WERI-Rb-1 (cell line): ENCODE measurements at regions not wholly inside any gene's neighbourhood (a gene's known extent, or its start where the extent isn't known, plus 50 kb on each side); places are given as distances from the start of the nearest gene placed in this dataset.

Source experiments
- DNase-seq: peaks from one replicate; pipeline ENCODE4 v3.0.0-alpha.2; 2020
- H3K27ac ChIP-seq: fragments of 250-450 bp; sonication (Bioruptor Pico); 2 replicates; pipeline ENCODE4 v1.5.1; 2020; ENCODE audit warnings: mild to moderate bottlenecking, moderate library complexity
- H3K27me3 ChIP-seq: fragments of 250-450 bp; sonication (Bioruptor Pico); 2 replicates; pipeline ENCODE4 v1.5.1; 2021; ENCODE audit warnings: mild to moderate bottlenecking, low read depth, moderate library complexity; ENCODE audit not compliant: insufficient read depth, severe bottlenecking
- H3K36me3 ChIP-seq: fragments of 250-450 bp; sonication (Bioruptor Pico); 2 replicates; pipeline ENCODE4 v1.5.1; 2020; ENCODE audit warnings: mild to moderate bottlenecking, moderate library complexity
- H3K4me3 ChIP-seq: 2 replicates; pipeline ENCODE4 v1.5.1; 2011; ENCODE audit warnings: low read depth, mild to moderate bottlenecking, control low read depth, low read length
- H3K9me3 ChIP-seq: fragments of 250-450 bp; sonication (Bioruptor Pico); 2 replicates; pipeline ENCODE4 v1.5.1; 2021; ENCODE audit warnings: mild to moderate bottlenecking, moderate library complexity; ENCODE audit not compliant: severe bottlenecking
- CTCF ChIP-seq: IDR thresholded peaks from 2 replicates; pipeline ENCODE4 v1.5.1; 2011; ENCODE audit warnings: low read depth, mild to moderate bottlenecking, control low read depth, inconsistent platforms, low read length

- TF ChIP-seq CTCF, result no peak
- Histone ChIP-seq H3K9me3 (no peaks in the 10 kb centered on the region), H3K27ac (no peak overlapping the region), H3K36me3 (no peaks in the 10 kb centered on the region), H3K27me3 (no peaks in the 10 kb centered on the region), H3K4me3 (no peak overlapping the region)
- no peak for DNase-seq
Measured at GRCh38 chr5:166648736-166649135, 1642.7 kb upstream of the WWC1 start.

- Histone ChIP-seq H3K4me3 (no peak overlapping the region), H3K36me3 (no peaks in the 10 kb centered on the region), H3K27ac (no peak overlapping the region), H3K27me3 (no peaks in the 10 kb centered on the region), H3K9me3 (no peaks in the 10 kb centered on the region)
- DNase-seq, result no peak
- TF ChIP-seq CTCF, result no peak
Measured at GRCh38 chr5:166649676-166650075, 1641.8 kb upstream of the WWC1 start.

GRCh38 chr5:166651234-166651633 lies 1640.2 kb upstream of the WWC1 start:
- Histone ChIP-seq H3K27ac (no peak overlapping the region), H3K27me3 (no peaks in the 10 kb centered on the region), H3K36me3 (no peaks in the 10 kb centered on the region), H3K4me3 (no peak overlapping the region), H3K9me3 (no peaks in the 10 kb centered on the region)
- no peak for TF ChIP-seq CTCF
- no peak for DNase-seq

GRCh38 chr5:166671811-166672210 lies 1619.6 kb upstream of the WWC1 start:
- no peak overlapping the region for H3K27ac ChIP-seq
- no peaks in the 10 kb centered on the region for H3K9me3 ChIP-seq
- TF ChIP-seq CTCF, result no peak
- no peak overlapping the region for H3K4me3 ChIP-seq
- DNase-seq, result no peak
- H3K36me3 ChIP-seq, result no peaks in the 10 kb centered on the region
- no peaks in the 10 kb centered on the region for H3K27me3 ChIP-seq

GRCh38 chr5:166672431-166672830 lies 1619.0 kb upstream of the WWC1 start:
- H3K4me3 ChIP-seq, result no peak overlapping the region
- DNase-seq, result no peak
- TF ChIP-seq CTCF, result no peak
- H3K27ac ChIP-seq, result no peak overlapping the region
- no peaks in the 10 kb centered on the region for H3K27me3 ChIP-seq
- H3K9me3 ChIP-seq, result no peaks in the 10 kb centered on the region
- no peaks in the 10 kb centered on the region for H3K36me3 ChIP-seq

GRCh38 chr5:166677891-166678290 lies 1613.6 kb upstream of the WWC1 start:
- Histone ChIP-seq H3K36me3 (no peaks in the 10 kb centered on the region), H3K27me3 (no peaks in the 10 kb centered on the region), H3K9me3 (no peaks in the 10 kb centered on the region), H3K27ac (no peak overlapping the region), H3K4me3 (no peak overlapping the region)
- DNase-seq, result no peak
- no peak for TF ChIP-seq CTCF
